Glutamatergic neuron (in vitro differentiated cells): ENCODE measurements at regions not wholly inside any gene's neighbourhood (a gene's known extent, or its start where the extent isn't known, plus 50 kb on each side); places are given as distances from the start of the nearest gene placed in this dataset.

ENCODE experiments used
- DNase-seq: peaks from one replicate; pipeline ENCODE4 v3.0.0; 2022
- H3K27ac Mint-ChIP-seq: one replicate; pipeline ENCODE4 v1.8.0; 2020; ENCODE audit warnings: mild to moderate bottlenecking, mixed read lengths, inconsistent platforms; ENCODE audit not compliant: unreplicated experiment
- H3K27me3 Mint-ChIP-seq: one replicate; pipeline ENCODE4 v1.8.0; 2020; ENCODE audit warnings: mild to moderate bottlenecking, moderate library complexity, mixed read lengths, inconsistent platforms; ENCODE audit not compliant: unreplicated experiment
- H3K36me3 Mint-ChIP-seq: one replicate; pipeline ENCODE4 v1.8.0; 2020; ENCODE audit warnings: mild to moderate bottlenecking, mixed read lengths, inconsistent platforms; ENCODE audit not compliant: unreplicated experiment
- H3K4me1 Mint-ChIP-seq: one replicate; pipeline ENCODE4 v1.8.0; 2020; ENCODE audit warnings: mild to moderate bottlenecking, low read depth, mixed read lengths, inconsistent platforms; ENCODE audit not compliant: unreplicated experiment
- H3K4me3 Mint-ChIP-seq: one replicate; pipeline ENCODE4 v1.8.0; 2020; ENCODE audit warnings: mild to moderate bottlenecking, mixed read lengths, inconsistent platforms; ENCODE audit not compliant: unreplicated experiment
- H3K9me3 Mint-ChIP-seq: one replicate; pipeline ENCODE4 v1.8.0; 2020; ENCODE audit warnings: mild to moderate bottlenecking, moderate library complexity, mixed read lengths, inconsistent platforms; ENCODE audit not compliant: unreplicated experiment
- TF ChIP-seq, protein P1 (sequence below): fragments of 200-600 bp; sonication (generic); IDR thresholded peaks from one replicate; pipeline ENCODE4 v1.5.0; 2021; ENCODE audit not compliant: partially characterized antibody, unreplicated experiment

DNA sequence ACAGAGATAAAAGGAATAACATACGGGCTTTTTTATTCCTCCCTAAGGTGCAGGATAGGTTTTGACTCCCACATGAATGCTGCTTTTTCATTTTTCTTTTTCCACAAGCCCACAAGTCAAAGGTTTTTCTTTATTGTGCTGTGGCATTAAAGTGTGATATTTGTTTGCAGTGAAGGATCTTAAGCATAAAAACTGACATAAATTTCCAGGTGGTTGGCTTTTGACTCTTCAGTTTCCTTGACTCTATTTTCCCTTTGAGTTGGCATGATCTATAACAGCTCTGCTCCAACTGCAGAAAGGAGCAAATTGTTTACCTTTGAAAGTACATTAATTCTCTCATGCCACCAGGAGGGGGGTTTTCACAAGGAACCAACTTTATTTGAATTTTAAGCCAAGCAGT is 326.2 kb upstream of the FAM98A start:
- Mint-ChIP-seq H3K4me3 (no peak overlapping the region), H3K27ac (no peak overlapping the region), H3K36me3 (no peaks in the 10 kb centered on the region), H3K4me1 (no peaks in the 10 kb centered on the region), H3K27me3 (peaks cover 2% of the 10 kb centered on the region), H3K9me3 (peaks cover 2% of the 10 kb centered on the region)
- TF ChIP-seq, protein P1, sequence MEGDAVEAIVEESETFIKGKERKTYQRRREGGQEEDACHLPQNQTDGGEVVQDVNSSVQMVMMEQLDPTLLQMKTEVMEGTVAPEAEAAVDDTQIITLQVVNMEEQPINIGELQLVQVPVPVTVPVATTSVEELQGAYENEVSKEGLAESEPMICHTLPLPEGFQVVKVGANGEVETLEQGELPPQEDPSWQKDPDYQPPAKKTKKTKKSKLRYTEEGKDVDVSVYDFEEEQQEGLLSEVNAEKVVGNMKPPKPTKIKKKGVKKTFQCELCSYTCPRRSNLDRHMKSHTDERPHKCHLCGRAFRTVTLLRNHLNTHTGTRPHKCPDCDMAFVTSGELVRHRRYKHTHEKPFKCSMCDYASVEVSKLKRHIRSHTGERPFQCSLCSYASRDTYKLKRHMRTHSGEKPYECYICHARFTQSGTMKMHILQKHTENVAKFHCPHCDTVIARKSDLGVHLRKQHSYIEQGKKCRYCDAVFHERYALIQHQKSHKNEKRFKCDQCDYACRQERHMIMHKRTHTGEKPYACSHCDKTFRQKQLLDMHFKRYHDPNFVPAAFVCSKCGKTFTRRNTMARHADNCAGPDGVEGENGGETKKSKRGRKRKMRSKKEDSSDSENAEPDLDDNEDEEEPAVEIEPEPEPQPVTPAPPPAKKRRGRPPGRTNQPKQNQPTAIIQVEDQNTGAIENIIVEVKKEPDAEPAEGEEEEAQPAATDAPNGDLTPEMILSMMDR, result no peak
- no peak for DNase-seq

DNA sequence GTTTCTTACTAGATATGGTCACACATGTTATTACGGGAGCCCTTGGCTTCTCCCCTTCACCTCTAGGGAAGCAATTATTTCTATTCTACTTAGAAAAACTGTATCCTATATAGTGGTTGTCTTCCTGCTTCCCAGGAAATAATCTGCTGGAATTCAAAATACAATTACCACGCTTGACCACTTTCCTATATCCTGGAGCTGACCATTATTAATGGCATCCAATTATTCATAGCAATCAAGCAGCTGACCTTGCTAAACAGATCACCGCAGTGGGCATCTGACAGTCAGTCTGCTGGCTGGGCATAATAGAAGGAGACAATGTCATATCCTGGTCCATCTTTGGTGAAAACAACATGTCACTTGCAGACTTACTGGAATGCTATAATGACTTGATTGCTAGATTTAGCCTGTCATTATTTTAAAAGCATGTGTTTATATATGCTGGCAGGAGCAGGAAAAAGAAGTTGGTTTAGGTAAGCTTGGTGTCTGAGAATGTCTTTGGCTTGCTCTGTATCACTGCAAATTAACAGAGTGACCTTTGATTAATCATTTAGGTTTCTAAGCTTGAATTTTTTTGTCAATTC is 325.6 kb upstream of the FAM98A start:
- Mint-ChIP-seq H3K27ac (no peak overlapping the region), H3K36me3 (no peaks in the 10 kb centered on the region), H3K4me1 (no peaks in the 10 kb centered on the region), H3K4me3 (no peak overlapping the region), H3K27me3 (no peaks in the 10 kb centered on the region), H3K9me3 (peaks cover under 1% of the 10 kb centered on the region)
- TF ChIP-seq, protein P1, result no peak
- no peak for DNase-seq

DNA sequence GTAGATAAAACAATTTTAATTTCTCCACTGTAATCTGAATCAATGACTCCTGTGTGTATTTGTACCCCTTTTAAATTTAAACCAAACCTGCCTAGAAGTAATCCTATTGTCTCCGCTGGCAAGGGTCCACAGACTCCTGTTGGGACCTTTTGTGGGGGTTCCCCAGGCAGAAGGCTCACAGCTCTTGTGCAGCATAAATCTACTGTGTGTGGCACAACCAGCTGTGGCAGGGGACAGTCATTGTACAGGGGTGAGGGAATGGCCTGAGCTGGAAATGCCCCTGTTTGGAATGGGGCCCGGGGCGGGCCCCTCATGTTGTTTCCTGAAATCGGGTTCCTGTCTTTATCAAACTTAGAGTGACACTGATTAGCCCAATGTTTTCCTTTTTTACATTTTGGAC is 318.2 kb upstream of the FAM98A start:
- Mint-ChIP-seq H3K9me3 (peaks cover 7% of the 10 kb centered on the region), H3K27ac (no peak overlapping the region)

DNA sequence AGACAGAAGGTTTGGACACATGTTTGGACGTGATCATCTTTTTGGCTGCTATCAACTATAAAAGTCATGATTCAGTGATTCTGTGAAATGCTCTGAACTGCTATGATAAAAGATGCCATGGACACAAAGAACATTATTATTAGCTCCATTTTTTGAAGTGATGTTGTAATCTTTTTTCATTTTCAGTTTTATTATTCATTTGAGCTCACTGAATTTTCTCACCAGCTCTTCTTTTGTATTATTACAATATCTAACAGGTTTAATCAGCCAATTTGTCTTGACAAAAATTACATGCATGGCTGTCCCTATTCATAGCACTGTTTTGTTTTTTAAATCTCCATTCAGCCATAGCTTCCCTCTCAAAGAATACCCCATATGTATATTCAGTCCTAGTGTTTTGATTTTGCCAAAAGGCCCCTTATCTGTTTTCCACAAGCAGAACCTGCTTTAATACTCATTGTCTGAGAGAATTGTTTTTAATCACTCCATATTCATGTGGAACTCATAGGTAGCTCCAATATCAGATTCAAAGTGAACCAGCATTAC is 314.0 kb upstream of the FAM98A start:
- H3K27me3 Mint-ChIP-seq, result no peaks in the 10 kb centered on the region
- no peak overlapping the region for H3K4me3 Mint-ChIP-seq
- peaks cover 4% of the 10 kb centered on the region for H3K36me3 Mint-ChIP-seq
- peaks cover 5% of the 10 kb centered on the region for H3K9me3 Mint-ChIP-seq
- H3K27ac Mint-ChIP-seq, result no peak overlapping the region
- DNase-seq, result no peak
- no peaks in the 10 kb centered on the region for H3K4me1 Mint-ChIP-seq
- TF ChIP-seq, protein P1, result no peak

More for the DNA sequence above, 318.2 kb upstream of the FAM98A start:
- no peak for DNase-seq
- TF ChIP-seq, protein P1, result no peak
- Mint-ChIP-seq H3K4me1 (no peaks in the 10 kb centered on the region), H3K36me3 (peaks cover 4% of the 10 kb centered on the region), H3K27me3 (no peaks in the 10 kb centered on the region), H3K4me3 (no peak overlapping the region)

DNA sequence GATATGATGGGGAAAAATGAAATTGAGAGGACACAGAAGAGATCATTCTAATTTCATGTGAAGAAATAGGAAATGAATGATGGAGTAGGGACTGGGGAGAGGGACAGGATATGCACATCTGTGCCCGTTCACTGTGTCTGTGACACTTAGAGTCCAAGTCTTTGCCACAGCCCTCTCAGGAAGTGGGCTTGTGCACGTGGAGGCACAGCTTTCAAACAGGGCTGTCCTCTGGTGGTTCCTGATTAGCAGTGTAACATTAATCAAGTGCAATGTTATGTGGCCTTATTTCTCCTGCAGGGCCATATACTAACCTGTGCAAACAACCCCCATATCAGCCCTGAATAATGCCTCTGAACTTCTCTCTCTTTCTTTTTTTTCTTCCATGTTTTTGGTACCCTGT is 312.2 kb upstream of the FAM98A start:
- Mint-ChIP-seq H3K4me3 (no peak overlapping the region), H3K4me1 (no peaks in the 10 kb centered on the region), H3K9me3 (peaks cover 5% of the 10 kb centered on the region), H3K36me3 (peaks cover 4% of the 10 kb centered on the region), H3K27ac (no peak overlapping the region), H3K27me3 (no peaks in the 10 kb centered on the region)
- DNase-seq, result no peak
- TF ChIP-seq, protein P1, result no peak
